ENCODE measurements at regions not wholly inside any gene's neighbourhood (a gene's known extent, or its start where the extent isn't known, plus 50 kb on each side); places are given as distances from the start of the nearest gene placed in this dataset.

DNA sequence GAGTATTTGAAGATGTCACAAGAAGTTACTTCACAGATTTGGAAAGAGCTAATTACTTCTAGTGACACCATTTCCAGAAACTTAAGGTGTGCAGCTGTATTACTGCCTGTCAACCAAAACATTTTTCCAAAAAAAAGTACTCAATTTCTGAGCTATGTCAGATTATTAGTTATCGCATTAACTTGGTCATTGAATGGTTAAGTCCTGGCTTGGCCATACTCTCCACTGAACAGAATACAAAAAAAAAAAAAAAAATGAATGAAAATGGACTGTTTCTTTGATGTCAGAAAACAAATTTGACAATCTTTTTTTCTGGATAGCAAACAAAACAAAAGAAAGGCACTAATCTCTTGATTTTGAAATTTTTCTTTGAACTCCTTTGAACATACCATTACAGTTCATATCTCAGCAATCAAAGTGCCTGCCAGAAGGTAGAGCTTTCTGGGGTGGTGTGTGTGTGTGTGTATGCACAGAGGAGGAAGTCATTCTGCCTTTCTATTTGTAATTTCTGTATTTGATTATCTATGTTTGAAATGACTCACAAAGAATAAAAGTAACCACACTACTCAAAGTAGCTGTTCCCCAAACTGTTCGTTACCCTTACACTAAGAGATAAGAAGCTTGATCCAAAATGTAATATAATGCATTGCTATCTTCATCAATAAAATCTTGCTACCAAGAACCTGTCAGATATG lies 210.8 kb upstream of the FUT9 start:
- no peak for DNase-seq
- TF ChIP-seq, protein P1, sequence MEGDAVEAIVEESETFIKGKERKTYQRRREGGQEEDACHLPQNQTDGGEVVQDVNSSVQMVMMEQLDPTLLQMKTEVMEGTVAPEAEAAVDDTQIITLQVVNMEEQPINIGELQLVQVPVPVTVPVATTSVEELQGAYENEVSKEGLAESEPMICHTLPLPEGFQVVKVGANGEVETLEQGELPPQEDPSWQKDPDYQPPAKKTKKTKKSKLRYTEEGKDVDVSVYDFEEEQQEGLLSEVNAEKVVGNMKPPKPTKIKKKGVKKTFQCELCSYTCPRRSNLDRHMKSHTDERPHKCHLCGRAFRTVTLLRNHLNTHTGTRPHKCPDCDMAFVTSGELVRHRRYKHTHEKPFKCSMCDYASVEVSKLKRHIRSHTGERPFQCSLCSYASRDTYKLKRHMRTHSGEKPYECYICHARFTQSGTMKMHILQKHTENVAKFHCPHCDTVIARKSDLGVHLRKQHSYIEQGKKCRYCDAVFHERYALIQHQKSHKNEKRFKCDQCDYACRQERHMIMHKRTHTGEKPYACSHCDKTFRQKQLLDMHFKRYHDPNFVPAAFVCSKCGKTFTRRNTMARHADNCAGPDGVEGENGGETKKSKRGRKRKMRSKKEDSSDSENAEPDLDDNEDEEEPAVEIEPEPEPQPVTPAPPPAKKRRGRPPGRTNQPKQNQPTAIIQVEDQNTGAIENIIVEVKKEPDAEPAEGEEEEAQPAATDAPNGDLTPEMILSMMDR (IDR thresholded peaks at IDR 0.05) = no peak
- Histone ChIP-seq H3K9ac (ENCODE audit: low read depth in 2 of 2, low read length in 2 of 2) (no peak overlapping the region), H3K27me3 (no peaks in the 10 kb centered on the region), H3K4me3 (no peak overlapping the region), H3K9me3 (no peaks in the 10 kb centered on the region), H3K27ac (no peak overlapping the region), H3K4me1 (no peaks in the 10 kb centered on the region), H3K36me3 (no peaks in the 10 kb centered on the region)
- intact Hi-C loops (cut with DNase I) = no loop called here

DNA sequence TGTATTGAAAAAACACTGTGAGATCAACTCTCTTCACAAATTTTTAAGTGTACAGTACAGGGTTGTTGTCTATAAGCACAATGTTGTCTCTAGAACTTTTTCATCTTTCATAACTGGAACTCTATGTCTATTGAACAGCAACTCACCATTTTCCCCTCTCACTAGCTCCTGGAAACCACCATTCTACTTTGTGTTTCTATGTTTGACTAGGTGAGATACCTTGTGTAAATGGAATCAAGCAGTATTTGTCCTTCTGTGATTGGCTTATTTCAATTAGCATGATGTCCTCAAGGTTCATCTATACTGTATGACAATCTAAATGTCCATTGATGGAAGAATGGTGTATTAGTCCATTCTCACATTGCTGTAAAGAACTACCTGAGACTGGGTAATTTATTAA lies 210.1 kb upstream of the FUT9 start:
- intact Hi-C loops (cut with DNase I) = no loop called here
- H3K27me3 ChIP-seq = no peaks in the 10 kb centered on the region
- no peaks in the 10 kb centered on the region for H3K4me1 ChIP-seq
- H3K9ac ChIP-seq (ENCODE audit: low read depth in 2 of 2, low read length in 2 of 2) = no peak overlapping the region
- H3K27ac ChIP-seq = no peak overlapping the region
- no peak for DNase-seq
- H3K4me3 ChIP-seq = no peak overlapping the region
- no peaks in the 10 kb centered on the region for H3K9me3 ChIP-seq
- no peaks in the 10 kb centered on the region for H3K36me3 ChIP-seq
- TF ChIP-seq, protein P1 (IDR thresholded peaks at IDR 0.05) = no peak

DNA sequence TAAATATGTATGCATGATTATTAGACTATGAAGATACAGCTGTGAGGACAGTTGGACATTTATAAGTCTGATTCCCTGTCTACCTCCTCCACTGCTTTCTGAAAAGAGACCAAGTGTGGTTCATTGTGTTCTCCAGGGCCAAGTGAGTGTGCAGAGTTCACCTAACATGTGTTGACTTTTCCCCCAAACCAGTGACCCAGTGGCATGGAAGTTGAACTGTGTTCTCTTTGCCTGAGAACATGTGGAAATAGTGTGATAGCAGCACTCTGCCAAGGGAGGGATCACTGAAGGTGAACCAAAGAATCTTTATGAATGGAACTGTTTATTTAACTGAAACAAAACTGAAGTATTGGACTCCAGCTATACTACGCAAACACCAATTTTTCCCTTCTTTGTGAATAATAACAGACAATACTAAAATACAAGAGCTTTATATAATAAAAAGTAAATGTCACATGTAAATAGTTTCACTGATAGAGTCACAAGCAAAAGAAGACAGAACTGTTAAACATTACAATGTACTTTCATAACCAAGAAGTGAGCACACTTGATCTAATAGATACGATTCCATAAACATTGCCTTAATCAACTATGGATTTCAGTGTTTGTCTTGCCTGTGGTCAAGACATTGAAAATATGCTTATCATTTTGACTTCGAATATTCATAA lies 200.3 kb upstream of the FUT9 start:
- Histone ChIP-seq H3K27me3 (no peaks in the 10 kb centered on the region), H3K4me3 (no peak overlapping the region), H3K9ac (ENCODE audit: low read depth in 2 of 2, low read length in 2 of 2) (no peak overlapping the region), H3K36me3 (no peaks in the 10 kb centered on the region), H3K4me1 (no peaks in the 10 kb centered on the region), H3K27ac (no peak overlapping the region), H3K9me3 (no peaks in the 10 kb centered on the region)
- intact Hi-C loops (cut with DNase I) = no loop called here
- TF ChIP-seq, protein P1 (IDR thresholded peaks at IDR 0.05) = no peak
- DNase-seq = no peak

DNA sequence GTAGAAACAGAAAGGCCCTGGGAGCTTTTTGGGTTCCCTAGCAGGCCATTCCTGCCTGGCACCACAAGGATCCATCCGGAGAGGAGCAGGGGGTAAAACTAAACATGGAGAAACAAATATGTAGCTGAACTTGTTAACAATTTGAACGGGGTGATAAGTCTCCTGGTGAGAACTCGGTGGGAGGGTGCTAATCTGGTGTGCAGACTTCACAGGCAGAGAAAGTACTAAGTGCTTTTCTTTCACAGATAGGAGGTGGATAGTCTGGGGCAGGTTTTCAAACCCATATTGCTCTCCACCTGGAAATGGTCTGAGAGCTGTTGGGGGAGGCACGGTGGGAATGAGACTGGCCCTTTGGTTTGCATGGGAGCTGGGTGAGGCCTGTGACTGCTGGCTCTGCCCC lies 196.3 kb upstream of the FUT9 start:
- H3K4me3 ChIP-seq = no peak overlapping the region

DNA sequence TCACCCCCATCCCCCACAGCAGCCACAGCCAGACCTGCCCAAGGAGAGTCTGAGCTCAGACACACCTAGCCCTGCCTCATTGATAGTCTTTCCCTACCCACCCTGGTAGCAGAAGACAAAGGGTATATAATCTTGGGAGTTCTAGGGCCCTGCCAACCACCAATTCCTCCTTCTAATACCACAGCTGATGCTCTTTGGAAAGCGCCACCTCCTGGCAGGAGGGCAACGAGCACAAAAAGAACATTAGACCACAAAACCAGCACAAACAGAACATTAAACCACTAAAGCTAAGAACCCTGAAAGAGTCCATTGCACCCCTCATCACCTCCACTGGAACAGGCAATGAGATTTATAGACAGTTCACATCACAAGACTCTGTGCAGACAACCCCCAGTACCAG lies 195.8 kb upstream of the FUT9 start:
- Histone ChIP-seq H3K4me1 (no peaks in the 10 kb centered on the region), H3K4me3 (no peak overlapping the region), H3K9me3 (no peaks in the 10 kb centered on the region), H3K36me3 (no peaks in the 10 kb centered on the region), H3K9ac (ENCODE audit: low read depth in 2 of 2, low read length in 2 of 2) (no peak overlapping the region), H3K27ac (no peak overlapping the region), H3K27me3 (no peaks in the 10 kb centered on the region)
- TF ChIP-seq, protein P1 (IDR thresholded peaks at IDR 0.05) = no peak
- no peak for DNase-seq
- intact Hi-C loops (cut with DNase I) = no loop called here

More for the DNA sequence above, 196.3 kb upstream of the FUT9 start:
- Histone ChIP-seq H3K9ac (ENCODE audit: low read depth in 2 of 2, low read length in 2 of 2) (no peak overlapping the region), H3K27ac (no peak overlapping the region), H3K9me3 (no peaks in the 10 kb centered on the region), H3K27me3 (no peaks in the 10 kb centered on the region), H3K4me1 (no peaks in the 10 kb centered on the region), H3K36me3 (no peaks in the 10 kb centered on the region)
- TF ChIP-seq, protein P1 (IDR thresholded peaks at IDR 0.05) = no peak
- DNase-seq = no peak
- intact Hi-C loops (cut with DNase I) = no loop called here
